ENCODE measurements at regions not wholly inside any gene's neighbourhood (a gene's known extent, or its start where the extent isn't known, plus 50 kb on each side); places are given as distances from the start of the nearest gene placed in this dataset.
"Not testable (repeated sequence)": the region's sequence is repeated elsewhere in the genome, so short reads cannot be mapped to it uniquely, and the experiment has no call there.

- DNase-seq (ENCODE audit: low read depth in 2 of 3, low spot score in 2 of 3): no peak
Measured at GRCh38 chr16:27638833-27639560, 89.1 kb downstream of the KATNIP start.

DNA sequence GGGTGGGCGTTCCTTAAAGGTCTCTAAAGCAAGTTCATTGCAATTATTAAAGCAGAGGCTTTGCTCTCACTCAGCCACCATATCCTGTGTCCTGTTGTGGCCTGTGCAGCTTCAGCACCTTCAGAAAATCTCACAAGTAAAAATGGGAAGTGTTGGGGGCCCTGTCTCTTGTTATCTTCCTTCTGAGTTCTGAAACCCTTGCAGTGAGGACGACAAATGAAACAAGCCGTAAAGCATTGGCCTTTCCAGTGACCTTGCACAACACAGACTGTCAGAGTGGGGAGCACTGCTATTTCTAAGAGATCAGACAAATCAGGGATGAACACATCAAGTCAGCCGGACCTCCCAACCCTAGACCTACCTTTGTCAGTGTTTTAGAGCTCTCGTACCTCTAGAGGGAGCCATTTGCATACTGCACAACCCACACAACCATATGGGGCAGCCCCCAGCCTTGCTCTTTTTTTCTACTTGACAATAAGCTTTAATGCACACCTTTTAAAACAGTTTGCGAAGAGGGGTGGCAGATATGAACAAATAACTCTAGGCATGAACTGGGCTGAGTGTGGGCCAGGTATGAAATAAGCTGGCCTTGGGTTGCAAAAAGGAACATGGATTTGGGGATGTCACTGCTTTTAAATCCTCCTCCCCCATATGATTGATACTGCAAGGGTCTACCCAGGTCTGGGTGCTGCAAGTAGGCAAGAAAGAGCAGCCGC lies 89.8 kb downstream of the KATNIP start:
- DNase-seq (ENCODE audit: low read depth in 2 of 3, low spot score in 2 of 3): peak in 2 of 3 donors; percentile 22 to 46

- DNase-seq (ENCODE audit: low read depth in 2 of 3, low spot score in 2 of 3): no peak
Measured at GRCh38 chr16:27640277-27640600, 90.3 kb downstream of the KATNIP start.

GRCh38 chr16:27641260-27641659 lies 91.3 kb downstream of the KATNIP start:
- no peak for DNase-seq (ENCODE audit: low read depth in 2 of 3, low spot score in 2 of 3)

- DNase-seq (ENCODE audit: low read depth in 2 of 3, low spot score in 2 of 3): not testable (repeated sequence)
Measured at GRCh38 chr16:27641734-27642415, 91.9 kb downstream of the KATNIP start.

GRCh38 chr16:27642756-27643155 lies 92.8 kb downstream of the KATNIP start:
- DNase-seq (ENCODE audit: low read depth in 2 of 3, low spot score in 2 of 3): peak in 1 of 3 donors; percentile 11

DNA sequence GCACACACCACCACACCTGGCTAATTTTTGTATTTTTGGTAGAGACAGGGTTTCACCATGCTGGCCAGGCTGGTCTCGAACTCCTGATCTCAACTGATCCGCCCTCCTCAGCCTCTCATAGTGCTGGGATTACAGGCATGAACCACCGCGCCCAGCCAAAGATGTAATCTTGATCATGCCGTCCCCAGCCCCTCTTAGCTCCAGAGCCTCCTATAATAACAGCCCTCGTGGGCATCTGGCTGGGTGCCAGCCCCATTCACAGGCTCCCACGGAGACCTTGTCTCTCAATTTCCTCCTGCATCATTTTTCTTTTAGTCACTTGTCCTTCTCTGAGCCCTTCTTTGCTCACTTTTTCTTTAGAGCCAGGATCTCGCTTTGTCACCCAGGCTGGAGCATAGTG lies 94.2 kb downstream of the KATNIP start:
- DNase-seq (ENCODE audit: low read depth in 2 of 3, low spot score in 2 of 3): no peak

GRCh38 chr16:27645396-27645795 lies 95.5 kb downstream of the KATNIP start:
- no peak for DNase-seq (ENCODE audit: low read depth in 2 of 3, low spot score in 2 of 3)

- peak in 1 of 3 donors; percentile 14 for DNase-seq (ENCODE audit: low read depth in 2 of 3, low spot score in 2 of 3)
Measured at GRCh38 chr16:27646806-27647205, 96.9 kb downstream of the KATNIP start.

DNA sequence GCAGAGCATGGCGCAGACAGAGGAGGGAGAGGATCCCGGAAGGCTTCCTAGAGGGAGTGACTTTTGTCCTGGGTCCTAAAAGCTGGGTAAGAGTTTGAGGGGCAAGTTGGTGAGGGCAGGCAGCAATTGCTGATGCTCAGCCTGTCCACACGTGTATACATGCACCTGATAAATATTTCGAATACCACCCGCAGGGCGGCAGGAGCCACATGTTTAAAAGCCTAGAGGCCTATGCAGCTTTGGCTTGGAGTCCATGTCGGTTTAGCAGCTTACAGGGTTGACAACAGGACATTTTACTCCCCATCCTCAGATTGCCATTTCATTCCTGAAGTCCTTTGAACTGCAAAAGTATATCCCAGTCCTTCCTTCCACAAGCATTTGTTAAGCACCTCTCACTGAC lies 99.1 kb downstream of the KATNIP start:
- no peak for DNase-seq (ENCODE audit: low read depth in 2 of 3, low spot score in 2 of 3)

DNA sequence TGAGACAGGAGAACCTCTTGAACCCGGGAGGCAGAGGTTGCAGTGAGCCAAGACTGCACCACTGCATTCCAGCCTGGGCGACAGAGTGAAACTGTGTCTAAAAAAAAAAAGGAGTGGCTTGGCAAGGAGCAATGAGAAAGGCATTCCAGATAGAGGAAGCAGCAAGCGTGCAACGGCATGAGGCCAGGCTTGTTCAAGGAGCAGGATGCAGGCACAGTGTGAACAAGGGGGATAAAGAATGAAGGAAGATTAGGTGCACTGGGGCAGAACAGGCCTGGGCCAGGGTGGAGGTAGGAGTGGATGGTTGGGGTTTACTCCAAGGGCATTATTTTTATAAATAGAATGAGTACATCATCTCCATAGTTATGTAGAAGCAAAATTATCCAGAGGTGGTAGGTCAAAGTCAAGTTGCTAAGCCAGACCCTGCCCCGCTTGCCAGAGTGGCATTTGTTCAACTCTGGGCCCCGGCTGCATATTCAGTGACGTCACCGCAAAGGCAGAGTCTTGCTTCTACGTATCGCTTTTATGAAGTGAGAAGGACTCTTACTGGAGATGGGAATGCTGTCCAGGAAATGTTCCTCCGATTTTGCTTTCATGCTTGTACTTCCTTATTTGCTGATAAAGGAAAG lies 100.2 kb downstream of the KATNIP start:
- DNase-seq (ENCODE audit: low read depth in 2 of 3, low spot score in 2 of 3): no peak

DNA sequence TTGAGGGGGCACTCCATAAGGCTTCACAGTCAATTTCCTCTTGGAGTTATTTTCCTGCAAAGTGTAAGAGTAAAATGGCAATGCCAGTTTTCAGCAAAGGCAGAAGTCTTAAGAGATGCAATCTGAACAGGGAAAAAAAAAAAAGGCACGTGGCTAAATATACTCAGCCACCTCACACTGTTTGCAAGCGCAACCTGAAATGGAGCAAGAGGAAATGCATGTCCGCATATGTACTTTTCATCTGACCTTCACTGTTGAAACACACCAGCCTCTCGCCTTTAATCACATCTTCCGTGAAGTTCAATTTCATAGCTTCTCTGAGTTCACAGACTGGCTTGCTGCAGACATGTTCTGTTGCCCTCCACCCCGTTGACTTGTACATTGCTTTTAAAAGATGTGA lies 101.4 kb downstream of the KATNIP start:
- no peak for DNase-seq (ENCODE audit: low read depth in 2 of 3, low spot score in 2 of 3)

DNA sequence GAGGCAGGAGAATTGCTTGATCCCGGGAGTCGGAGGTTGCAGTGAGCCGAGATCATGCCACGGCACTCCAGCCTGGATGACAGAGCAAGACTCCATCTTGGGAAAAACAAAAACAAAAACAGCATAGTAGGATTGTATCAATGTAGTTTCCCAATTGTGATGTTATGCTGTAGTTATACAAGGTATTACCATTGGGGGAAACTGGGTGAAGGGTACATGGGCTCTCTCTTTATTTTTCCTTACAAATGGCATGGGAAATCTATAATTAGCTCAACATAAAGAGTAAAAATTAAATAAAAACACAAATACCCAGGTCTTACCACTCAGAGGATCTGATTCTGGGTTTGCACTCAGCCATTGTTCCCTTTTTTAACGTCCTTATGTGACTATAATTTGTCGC lies 107.9 kb downstream of the KATNIP start:
- DNase-seq (ENCODE audit: low read depth in 2 of 3, low spot score in 2 of 3): no peak

GRCh38 chr16:27660507-27660906 lies 110.6 kb downstream of the KATNIP start:
- no peak for DNase-seq (ENCODE audit: low read depth in 2 of 3, low spot score in 2 of 3)

GRCh38 chr16:27663235-27663634 lies 113.3 kb downstream of the KATNIP start:
- not testable (repeated sequence) for DNase-seq (ENCODE audit: low read depth in 2 of 3, low spot score in 2 of 3)

DNA sequence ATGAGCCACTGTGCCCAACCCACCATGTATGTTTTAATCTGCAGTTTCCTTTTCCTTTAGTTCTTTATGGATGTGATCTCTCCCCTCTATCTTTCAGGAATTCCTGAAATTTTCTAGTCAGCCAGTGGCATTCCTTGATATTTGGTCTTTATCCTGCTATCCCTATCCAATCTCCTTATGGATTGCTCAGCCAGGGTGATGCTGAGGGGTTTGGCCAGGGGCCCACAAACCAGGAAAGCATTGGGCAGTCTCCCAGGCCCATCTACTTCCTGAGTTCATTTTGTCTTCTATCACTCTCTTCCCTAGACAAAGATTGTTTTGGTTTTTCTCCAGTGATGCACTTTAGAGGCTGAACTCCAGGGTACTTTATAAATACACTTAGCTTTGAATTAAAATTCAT lies 115.9 kb downstream of the KATNIP start:
- DNase-seq (ENCODE audit: low read depth in 2 of 3, low spot score in 2 of 3): no peak

DNA sequence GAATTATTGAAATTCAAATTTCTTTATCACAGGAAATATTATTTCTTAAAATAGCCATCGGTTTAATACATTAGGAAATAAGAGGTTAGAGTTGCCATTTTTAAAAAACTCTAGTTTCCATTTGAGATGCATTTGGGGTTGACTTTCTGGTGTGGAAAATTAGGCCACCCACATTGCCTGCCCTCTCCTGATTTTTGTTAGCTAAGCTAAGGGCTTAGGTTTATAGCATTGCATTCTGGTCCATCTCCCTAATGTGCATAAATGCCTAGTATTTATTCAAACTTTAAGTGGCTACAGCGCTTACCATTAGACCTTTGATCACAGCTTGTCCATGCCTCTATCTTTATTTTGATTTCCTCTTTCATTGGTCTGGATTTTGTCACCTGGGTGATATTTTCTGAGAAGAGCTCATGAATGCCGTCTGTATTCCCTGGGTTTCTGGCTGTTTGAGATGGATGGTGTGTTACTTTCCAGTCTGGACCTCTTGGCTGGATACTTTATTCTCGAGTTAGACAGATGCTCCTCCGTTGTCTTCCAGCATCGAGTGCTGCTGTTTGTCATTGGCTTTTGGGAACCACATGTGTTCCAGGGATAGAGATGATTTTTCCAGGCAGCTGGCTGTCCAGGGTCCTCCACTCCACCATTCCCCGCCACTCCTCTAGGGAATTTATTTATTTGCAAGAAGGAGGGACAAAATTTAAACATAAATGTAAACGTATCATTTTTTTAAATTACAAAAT lies 120.3 kb downstream of the KATNIP start:
- DNase-seq (ENCODE audit: low read depth in 2 of 3, low spot score in 2 of 3): no peak

DNA sequence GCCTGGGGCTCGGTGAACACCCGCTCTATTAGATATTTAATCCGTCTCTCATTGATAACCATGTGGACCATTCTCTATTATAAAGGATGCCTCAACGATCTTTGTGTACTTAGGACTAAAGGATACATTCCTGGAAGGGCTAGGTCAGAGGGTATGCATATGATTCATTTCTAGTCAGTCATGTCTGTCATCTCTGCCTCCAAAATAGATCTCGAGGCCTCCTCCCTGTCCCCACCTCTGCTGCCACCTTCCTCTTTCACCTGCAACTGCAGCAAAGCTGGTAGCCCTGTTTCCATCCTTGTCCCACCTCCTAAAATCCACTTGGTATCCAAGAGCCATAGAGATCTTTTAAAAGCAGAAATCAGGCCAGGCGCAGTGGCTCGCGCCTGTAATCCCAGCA lies 121.5 kb downstream of the KATNIP start:
- no peak for DNase-seq (ENCODE audit: low read depth in 2 of 3, low spot score in 2 of 3)

DNA sequence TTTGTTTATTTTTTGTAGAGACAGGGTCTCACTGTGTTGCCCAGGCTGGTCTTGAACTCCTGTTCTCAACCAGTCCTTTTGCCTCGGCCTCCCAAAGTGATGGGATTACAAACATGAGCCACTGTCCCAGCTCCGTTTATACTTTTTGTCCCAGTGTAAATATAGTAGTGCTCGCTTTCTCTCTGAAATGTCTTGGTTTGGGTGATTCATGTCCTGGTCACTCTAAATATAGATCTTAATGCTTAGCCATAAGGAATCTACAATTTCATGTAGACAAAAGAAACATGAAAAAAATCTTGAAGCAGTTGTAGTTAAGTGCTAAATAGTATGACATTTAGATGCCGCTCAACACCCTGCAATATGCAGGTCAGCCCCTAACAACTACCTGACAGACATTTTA lies 126.9 kb downstream of the KATNIP start:
- DNase-seq (ENCODE audit: low read depth in 2 of 3, low spot score in 2 of 3): no peak

DNA sequence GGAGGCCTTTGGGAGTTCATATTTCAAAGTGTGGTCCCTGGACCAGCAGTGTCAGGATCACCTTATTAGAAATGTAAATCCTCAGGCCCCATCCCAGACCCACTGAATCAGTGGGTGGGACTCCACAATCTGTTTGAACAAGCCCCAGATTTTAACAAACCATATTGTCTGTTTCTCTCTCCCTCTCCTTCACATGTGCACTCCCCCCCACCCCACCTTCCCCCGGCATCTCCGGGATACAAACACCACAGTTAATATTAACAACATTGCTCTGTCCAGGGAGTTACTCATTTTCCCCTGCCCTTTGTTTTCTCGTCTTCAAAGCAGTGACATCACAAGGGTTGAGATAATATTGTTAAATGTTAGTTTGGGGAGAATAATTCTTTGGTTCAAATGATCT lies 127.3 kb downstream of the KATNIP start:
- no peak for DNase-seq (ENCODE audit: low read depth in 2 of 3, low spot score in 2 of 3)

DNA sequence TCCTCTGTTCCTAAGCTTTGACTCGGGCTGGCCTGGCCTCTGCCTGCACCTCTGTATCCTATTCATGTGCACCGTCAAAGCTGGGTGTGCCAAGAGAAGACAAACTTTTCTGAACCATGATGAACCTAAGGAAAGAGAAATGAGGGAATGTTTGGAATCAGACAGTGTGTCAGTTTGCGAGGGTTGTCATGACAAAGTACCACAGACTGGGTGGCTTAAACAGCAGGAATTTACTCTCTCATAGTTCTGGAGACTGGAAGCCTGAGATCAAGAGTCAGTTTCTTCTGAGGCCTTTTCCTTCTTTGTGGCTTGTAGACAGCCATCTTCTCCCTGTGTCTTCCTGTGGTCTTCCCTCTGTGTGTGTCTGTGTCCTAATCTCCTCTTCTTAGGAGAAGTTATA lies 129.0 kb downstream of the KATNIP start:
- no peak for DNase-seq (ENCODE audit: low read depth in 2 of 3, low spot score in 2 of 3)
